K562 (cell line): ENCODE measurements at regions not wholly inside any gene's neighbourhood (a gene's known extent, or its start where the extent isn't known, plus 50 kb on each side); places are given as distances from the start of the nearest gene placed in this dataset.

ENCODE experiments used
- ATAC-seq: fragments of 200-7000 bp; cut with Tn5 transposase; 3 replicates; pipeline ENCODE4 v1.9.1; 2020; ENCODE audit warnings: moderate library complexity
- BruUV-seq: library from RNA; stranded (reverse); fragments of 400-500 nt; replicated peaks from 2 replicates; lab custom pipeline; 2021; lab: Mats Ljungman, UMichigan
- CTCF ChIA-PET: fragments of 300-600 bp; formaldehyde crosslinking; extraction: SDS; loops from one replicate; lab custom pipeline; 2021; ENCODE audit warnings: low intra/inter-chr PET ratio; lab: Yijun Ruan, JAX
- POLR2A ChIA-PET: fragments of 300-600, 350-650 bp; sonication (Branson Sonifier 250); formaldehyde crosslinking; extraction: SDS; loops from one replicate; lab custom pipeline; 2021; ENCODE audit warnings: antibody characterized with exemption, inconsistent platforms; lab: Yijun Ruan, JAX
- DNase-seq, 4 experiments: peaks; one replicate each; pipeline versions ENCODE4 v3.0.0 to v3.0.0-alpha.2; 2011 to 2018; ENCODE audit warnings: low spot score in 3 of 4, mixed read lengths in 3 of 4; ENCODE audit errors: extremely low read depth in 1 of 4
- FAIRE-seq: peaks from 2 replicates; lab custom pipeline; 2011; peaks lifted over from hg19 to GRCh38; lab: Jason Lieb, UNC
- H2AFZ ChIP-seq: 2 replicates; pipeline ENCODE4 v1.6.0; 2011; ENCODE audit warnings: low read depth, low read length, control low read depth, inconsistent platforms
- H3K27ac ChIP-seq: fragments of 200-600 bp; 3 replicates; pipeline ENCODE4 v1.8.0; 2011; ENCODE audit warnings: low read depth, mild to moderate bottlenecking, control low read depth, inconsistent platforms, low read length, moderate library complexity, mixed read lengths; ENCODE audit errors: extremely low read depth
- H3K27me3 ChIP-seq, 2 experiments: fragments of 300-600 bp in 1 of 2; 2 replicates in 1 of 2; 3 replicates in 1 of 2; pipeline versions ENCODE4 v1.6.0 to v1.8.0; 2011; ENCODE audit warnings: inconsistent platforms in 2 of 2, low read length in 2 of 2, mild to moderate bottlenecking in 1 of 2, mixed read lengths in 1 of 2, moderate library complexity in 1 of 2; ENCODE audit not compliant: control insufficient read depth in 2 of 2, insufficient read depth in 2 of 2
- H3K36me3 ChIP-seq: fragments of 300-600 bp; 3 replicates; pipeline ENCODE4 v1.8.0; 2011; ENCODE audit warnings: mild to moderate bottlenecking, low read length, inconsistent platforms; ENCODE audit not compliant: control insufficient read depth, insufficient read depth
- H3K4me1 ChIP-seq, 2 experiments: fragments of 200-600 bp in 1 of 2; replicated peaks in 1 of 2; 2 replicates in 1 of 2; 3 replicates in 1 of 2; pipeline versions ENCODE4 v1.5.1 to v1.8.0; 2011; ENCODE audit warnings: inconsistent platforms in 2 of 2, low read length in 2 of 2, mild to moderate bottlenecking in 1 of 2, mixed read lengths in 1 of 2, moderate library complexity in 1 of 2; ENCODE audit not compliant: control insufficient read depth in 2 of 2, insufficient read depth in 2 of 2
- H3K4me2 ChIP-seq: 2 replicates; pipeline ENCODE4 v1.6.1; 2011; ENCODE audit warnings: low read length, control low read depth, inconsistent platforms, mixed read lengths; ENCODE audit not compliant: insufficient read depth
- H3K4me3 ChIP-seq: fragments of 200-600 bp; sonication (generic), shearing (Covaris generic); 2 replicates; pipeline ENCODE4 v1.5.1; 2016; ENCODE audit warnings: control low read depth, inconsistent platforms
- H3K79me2 ChIP-seq: fragments of 200-600 bp; 3 replicates; pipeline ENCODE4 v1.8.0; 2011; ENCODE audit warnings: low read length, inconsistent platforms; ENCODE audit not compliant: control insufficient read depth, insufficient read depth
- H3K9ac ChIP-seq, 2 experiments: 2 replicates each; pipeline versions ENCODE4 v1.6.0 to v1.6.1; 2011; ENCODE audit warnings: low read depth in 2 of 2, low read length in 2 of 2, control low read depth in 1 of 2, inconsistent platforms in 1 of 2, mild to moderate bottlenecking in 1 of 2, mixed read lengths in 1 of 2; ENCODE audit not compliant: insufficient read depth in 1 of 2
- H3K9me1 ChIP-seq: one replicate; pipeline ENCODE4 v1.6.0; 2011; ENCODE audit warnings: inconsistent platforms, mild to moderate bottlenecking, low read length, moderate library complexity; ENCODE audit not compliant: control insufficient read depth, insufficient read depth
- H3K9me3 ChIP-seq: replicated peaks from 2 replicates; pipeline ENCODE4 v1.5.1; 2011; ENCODE audit warnings: low read depth, low read length, inconsistent platforms; ENCODE audit not compliant: control insufficient read depth, insufficient read depth
- H4K20me1 ChIP-seq: replicated peaks from 2 replicates; pipeline ENCODE4 v1.6.1; 2011; ENCODE audit warnings: low read length, inconsistent platforms, mixed read lengths; ENCODE audit not compliant: control insufficient read depth, insufficient read depth
- BHLHE40 ChIP-seq: IDR thresholded peaks from 2 replicates; pipeline ENCODE4 v1.6.1; 2011; ENCODE audit warnings: low read length, improper control_type of control experiment
- BRD4 ChIP-seq: fragments of 200-600 bp; sonication (generic); IDR thresholded peaks from 2 replicates; pipeline ENCODE4 v1.6.1; 2017; ENCODE audit warnings: inconsistent platforms
- HLTF ChIP-seq: fragments of 450-650 bp; IDR thresholded peaks from 2 replicates; pipeline ENCODE4 v1.6.1; 2016
- KLF10 ChIP-seq: fragments of 250-450 bp; sonication (Bioruptor Pico); IDR thresholded peaks from 2 replicates; pipeline ENCODE4 v1.6.1; 2021; ENCODE audit warnings: matching md5 sums
- KLF13 ChIP-seq: fragments of 450-650 bp; IDR thresholded peaks from 2 replicates; pipeline ENCODE4 v1.6.1; 2016; ENCODE audit warnings: missing genetic modification characterization, low read depth, mild to moderate bottlenecking, missing compliant biosample characterization, moderate library complexity, borderline replicate concordance
- NCOA1 ChIP-seq: fragments of 450-650 bp; IDR thresholded peaks from 2 replicates; pipeline ENCODE4 v1.6.1; 2016; ENCODE audit warnings: low read depth
- NFXL1 ChIP-seq: fragments of 450-650 bp; formaldehyde crosslinking; IDR thresholded peaks from 2 replicates; pipeline ENCODE4 v1.4.0; 2021; ENCODE audit warnings: mild to moderate bottlenecking
- NR1H2 ChIP-seq: sonication (generic); formaldehyde crosslinking; IDR thresholded peaks from 2 replicates; pipeline ENCODE4 v1.4.0; 2020; ENCODE audit warnings: mild to moderate bottlenecking, missing genetic modification reagents
- NR2F6 ChIP-seq: fragments of 450-650 bp; formaldehyde crosslinking; IDR thresholded peaks from 2 replicates; pipeline ENCODE4 v1.4.0; 2020; ENCODE audit warnings: mild to moderate bottlenecking
- NR4A1 ChIP-seq, 2 experiments: fragments of 250-450 bp in 1 of 2; fragments of 450-650 bp in 1 of 2; sonication (Bioruptor Pico) in 1 of 2; IDR thresholded peaks; 2 replicates each; pipeline versions ENCODE4 v1.4.0 to v1.6.1; 2016 to 2020; ENCODE audit warnings: mild to moderate bottlenecking in 2 of 2, missing compliant biosample characterization in 1 of 2, missing genetic modification characterization in 1 of 2, moderate library complexity in 1 of 2
- POLR3A ChIP-seq: IDR thresholded peaks from 2 replicates; pipeline ENCODE4 v1.6.1; 2011; ENCODE audit warnings: borderline replicate concordance, mild to moderate bottlenecking, moderate library complexity; ENCODE audit not compliant: insufficient read length, insufficient read depth; ENCODE audit errors: extremely low read depth
- PTBP1 ChIP-seq: fragments of 200-400 bp; formaldehyde crosslinking; IDR thresholded peaks from 2 replicates; pipeline ENCODE4 v1.6.1; 2017; ENCODE audit warnings: low read depth, low read length
- RBM17 ChIP-seq: fragments of 200-400 bp; formaldehyde crosslinking; IDR thresholded peaks from 2 replicates; pipeline ENCODE4 v1.6.1; 2017; ENCODE audit warnings: low read depth, mild to moderate bottlenecking, low read length, borderline replicate concordance
- SRF ChIP-seq, 2 experiments: fragments of 250-450, 450-650 bp in 1 of 2; sonication (Bioruptor Pico) in 1 of 2; sonication (generic) in 1 of 2; formaldehyde crosslinking; IDR thresholded peaks; 2 replicates each; pipeline versions ENCODE4 v1.5.0 to v1.5.1; 2020 to 2022; ENCODE audit warnings: mild to moderate bottlenecking in 1 of 2, missing genetic modification reagents in 1 of 2
- TAF7 ChIP-seq: fragments of 450-650 bp; IDR thresholded peaks from 2 replicates; pipeline ENCODE4 v1.6.1; 2016; ENCODE audit warnings: missing genetic modification characterization, missing compliant biosample characterization
- YBX1 ChIP-seq: fragments of 450-650 bp; IDR thresholded peaks from 2 replicates; pipeline ENCODE4 v1.7.1; 2016; ENCODE audit warnings: mild to moderate bottlenecking
- ZFP1 ChIP-seq: fragments of 450-650 bp; formaldehyde crosslinking; IDR thresholded peaks from 2 replicates; pipeline ENCODE4 v1.4.0; 2020; ENCODE audit warnings: mild to moderate bottlenecking, mixed read lengths
- WGBS: fragments of 100-300 bp; shearing (Covaris generic); methylation state at CpG from one replicate; pipeline ENCODE4 v1.1.6; 2016; ENCODE audit warnings: low coverage, mixed read lengths; ENCODE audit not compliant: insufficient coverage; ENCODE audit errors: missing lambda C conversion rate; 5-methylcytosine and 5-hydroxymethylcytosine counted together
- in situ Hi-C: fragments of 300-500 bp; cut with MboI; formaldehyde crosslinking; loops from 4 replicates; pipeline ENCODE4 v1.15.0; 2018; ENCODE audit warnings: inconsistent platforms, mixed read lengths
- intact Hi-C: fragments of 100-400 bp; cut with micrococcal nuclease; formaldehyde crosslinking; loops from 2 replicates; pipeline ENCODE4 v1.14.2; 2022
- TF ChIP-seq, protein P1 (sequence below): fragments of 450-650 bp; IDR thresholded peaks from 2 replicates; pipeline ENCODE4 v1.6.1; 2016; ENCODE audit warnings: borderline replicate concordance
- TF ChIP-seq, protein P2 (sequence below): sonication (generic); formaldehyde crosslinking; IDR thresholded peaks from 2 replicates; pipeline ENCODE4 v1.4.0; 2020; ENCODE audit warnings: mild to moderate bottlenecking, missing genetic modification reagents
- TF ChIP-seq, protein P3 (sequence below), 2 experiments: fragments of 450-650 bp; IDR thresholded peaks; 2 replicates each; pipeline ENCODE4 v1.6.1; 2016

DNA sequence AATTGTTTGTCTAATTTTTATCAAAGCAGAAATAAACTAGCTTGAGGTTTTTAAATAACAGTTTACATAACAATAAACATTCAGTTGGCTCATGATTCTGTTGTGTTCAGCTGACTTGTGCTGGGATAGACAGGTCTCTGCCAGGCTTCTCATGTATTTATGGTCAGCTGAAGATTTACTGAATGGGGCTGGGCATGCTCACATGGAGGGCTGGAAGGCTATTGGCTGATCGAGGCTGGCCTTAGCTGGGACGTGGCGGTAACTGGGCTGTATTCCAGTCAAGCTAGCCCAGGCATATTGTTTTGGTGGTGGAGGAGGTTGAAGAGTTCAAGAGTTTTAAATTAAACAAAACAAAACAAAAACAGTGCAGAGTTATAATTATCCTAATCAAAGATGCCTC lies 251.0 kb upstream of the MTPN start:
- Histone ChIP-seq H3K9me1 (no peaks in the 10 kb centered on the region), H4K20me1 (no peaks in the 10 kb centered on the region), H3K36me3 (no peaks in the 10 kb centered on the region), H3K4me3 (no peak overlapping the region), H3K9ac (no peak overlapping the region), H3K9me3 (peaks cover 2% of the 10 kb centered on the region), H3K4me2 (no peak overlapping the region), H3K27me3 (no peaks in the 10 kb centered on the region), H2AFZ (no peak overlapping the region), H3K79me2 (no peaks in the 10 kb centered on the region), H3K4me1 (no peaks in the 10 kb centered on the region), H3K27ac (no peak overlapping the region)
- TF ChIP-seq KLF10 (no peak), NR2F6 (CRISPR knock-in tag) (no peak), NR1H2 (no peak), BRD4 (no peak), YBX1 (no peak), SRF (CRISPR knock-in tag; IDR thresholded peaks at IDR 0.05) (no peak), PTBP1 (no peak), ZFP1 (no peak), RBM17 (no peak), TAF7 (tag) (no peak), NR4A1 (CRISPR knock-in tag; IDR thresholded peaks at IDR 0.05) (no peak), NR4A1 (tag; IDR thresholded peaks at IDR 0.05) (no peak), NCOA1 (no peak), KLF13 (tag) (no peak), NFXL1 (CRISPR knock-in tag) (no peak), POLR3A (no peak), BHLHE40 (no peak), HLTF (no peak)
- TF ChIP-seq, protein P1, sequence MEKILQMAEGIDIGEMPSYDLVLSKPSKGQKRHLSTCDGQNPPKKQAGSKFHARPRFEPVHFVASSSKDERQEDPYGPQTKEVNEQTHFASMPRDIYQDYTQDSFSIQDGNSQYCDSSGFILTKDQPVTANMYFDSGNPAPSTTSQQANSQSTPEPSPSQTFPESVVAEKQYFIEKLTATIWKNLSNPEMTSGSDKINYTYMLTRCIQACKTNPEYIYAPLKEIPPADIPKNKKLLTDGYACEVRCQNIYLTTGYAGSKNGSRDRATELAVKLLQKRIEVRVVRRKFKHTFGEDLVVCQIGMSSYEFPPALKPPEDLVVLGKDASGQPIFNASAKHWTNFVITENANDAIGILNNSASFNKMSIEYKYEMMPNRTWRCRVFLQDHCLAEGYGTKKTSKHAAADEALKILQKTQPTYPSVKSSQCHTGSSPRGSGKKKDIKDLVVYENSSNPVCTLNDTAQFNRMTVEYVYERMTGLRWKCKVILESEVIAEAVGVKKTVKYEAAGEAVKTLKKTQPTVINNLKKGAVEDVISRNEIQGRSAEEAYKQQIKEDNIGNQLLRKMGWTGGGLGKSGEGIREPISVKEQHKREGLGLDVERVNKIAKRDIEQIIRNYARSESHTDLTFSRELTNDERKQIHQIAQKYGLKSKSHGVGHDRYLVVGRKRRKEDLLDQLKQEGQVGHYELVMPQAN: no peak
- TF ChIP-seq, protein P2, sequence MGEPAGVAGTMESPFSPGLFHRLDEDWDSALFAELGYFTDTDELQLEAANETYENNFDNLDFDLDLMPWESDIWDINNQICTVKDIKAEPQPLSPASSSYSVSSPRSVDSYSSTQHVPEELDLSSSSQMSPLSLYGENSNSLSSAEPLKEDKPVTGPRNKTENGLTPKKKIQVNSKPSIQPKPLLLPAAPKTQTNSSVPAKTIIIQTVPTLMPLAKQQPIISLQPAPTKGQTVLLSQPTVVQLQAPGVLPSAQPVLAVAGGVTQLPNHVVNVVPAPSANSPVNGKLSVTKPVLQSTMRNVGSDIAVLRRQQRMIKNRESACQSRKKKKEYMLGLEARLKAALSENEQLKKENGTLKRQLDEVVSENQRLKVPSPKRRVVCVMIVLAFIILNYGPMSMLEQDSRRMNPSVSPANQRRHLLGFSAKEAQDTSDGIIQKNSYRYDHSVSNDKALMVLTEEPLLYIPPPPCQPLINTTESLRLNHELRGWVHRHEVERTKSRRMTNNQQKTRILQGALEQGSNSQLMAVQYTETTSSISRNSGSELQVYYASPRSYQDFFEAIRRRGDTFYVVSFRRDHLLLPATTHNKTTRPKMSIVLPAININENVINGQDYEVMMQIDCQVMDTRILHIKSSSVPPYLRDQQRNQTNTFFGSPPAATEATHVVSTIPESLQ (CRISPR knock-in tag): no peak
- TF ChIP-seq, protein P3, sequence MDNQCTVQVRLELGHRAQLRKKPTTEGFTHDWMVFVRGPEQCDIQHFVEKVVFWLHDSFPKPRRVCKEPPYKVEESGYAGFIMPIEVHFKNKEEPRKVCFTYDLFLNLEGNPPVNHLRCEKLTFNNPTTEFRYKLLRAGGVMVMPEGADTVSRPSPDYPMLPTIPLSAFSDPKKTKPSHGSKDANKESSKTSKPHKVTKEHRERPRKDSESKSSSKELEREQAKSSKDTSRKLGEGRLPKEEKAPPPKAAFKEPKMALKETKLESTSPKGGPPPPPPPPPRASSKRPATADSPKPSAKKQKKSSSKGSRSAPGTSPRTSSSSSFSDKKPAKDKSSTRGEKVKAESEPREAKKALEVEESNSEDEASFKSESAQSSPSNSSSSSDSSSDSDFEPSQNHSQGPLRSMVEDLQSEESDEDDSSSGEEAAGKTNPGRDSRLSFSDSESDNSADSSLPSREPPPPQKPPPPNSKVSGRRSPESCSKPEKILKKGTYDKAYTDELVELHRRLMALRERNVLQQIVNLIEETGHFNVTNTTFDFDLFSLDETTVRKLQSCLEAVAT (IDR thresholded peaks at IDR 0.05): no peak
- POLR2A ChIA-PET: no interaction called here
- ATAC-seq (peak; percentile 28; the same call in 1 of the 3 replicates), DNase-seq (no peak), FAIRE-seq (no peak)
- CTCF ChIA-PET: interaction anchor here (0.7 kb wide), 1 partner anchor 428 kb away, joined by 3 read pairs; no protein-coding TSS in a partner anchor
- BruUV-seq: no TSS peak
- 74% methylated on average over 3 of the region's 3 CpGs for WGBS
- intact Hi-C loops (no loop called here), in situ Hi-C loops (no loop called here)
